ENCODE measurements at regions not wholly inside any gene's neighbourhood (a gene's known extent, or its start where the extent isn't known, plus 50 kb on each side); places are given as distances from the start of the nearest gene placed in this dataset.

DNA sequence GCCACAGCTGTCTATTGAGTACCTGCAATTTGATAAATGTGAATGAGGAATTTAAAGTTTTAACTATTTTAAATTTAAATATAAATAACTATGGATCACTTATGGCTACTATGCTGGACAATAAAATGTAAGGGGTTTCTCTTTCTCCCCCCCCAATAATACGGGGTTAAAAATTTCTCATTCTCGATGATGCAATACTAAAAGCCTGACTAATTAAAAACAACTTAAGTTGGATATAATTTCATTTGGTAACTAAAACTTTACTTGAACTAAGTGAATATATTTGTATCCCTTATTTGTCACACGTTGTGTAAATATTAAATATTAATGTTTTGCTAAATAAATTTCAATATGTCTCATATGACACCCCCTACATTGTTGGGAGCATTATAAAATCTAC lies 297.3 kb downstream of the GRB14 start:
- H4K20me1 ChIP-seq: no peaks in the 10 kb centered on the region
- H3K4me2 ChIP-seq: no peak overlapping the region
- H3K36me3 ChIP-seq: no peaks in the 10 kb centered on the region
- no peak overlapping the region for H3K27ac ChIP-seq
- H3K4me3 ChIP-seq: no peak overlapping the region
- no peaks in the 10 kb centered on the region for H3K27me3 ChIP-seq
- 0 out of 2 replicates have a peak, but pooled peaks cover 10% of the 10 kb centered on the region for H3K9me3 ChIP-seq
- no peak for TF ChIP-seq Cebpa-rat (IDR thresholded peaks at IDR 0.05)
- no peak overlapping the region for H3K9ac ChIP-seq
- no peaks in the 10 kb centered on the region for H3K4me1 ChIP-seq

DNA sequence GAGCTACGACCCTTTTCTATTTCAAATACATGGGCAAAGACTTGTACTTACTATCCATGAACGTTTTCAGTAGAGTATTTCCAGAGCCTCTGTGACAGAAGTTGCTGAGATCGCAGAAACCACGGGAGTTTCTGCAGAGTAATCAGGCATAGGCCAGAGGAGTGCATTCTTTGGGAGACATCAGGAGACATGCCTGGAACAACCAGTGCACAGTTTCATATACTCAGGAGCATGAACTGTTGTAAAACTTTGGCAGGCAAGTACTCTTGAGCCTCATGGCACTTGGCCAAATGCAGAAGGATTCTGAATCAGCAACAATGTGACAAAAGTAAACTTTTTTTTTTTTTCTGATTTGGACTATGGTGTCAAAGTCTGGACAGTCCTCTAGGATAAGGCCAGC lies 307.1 kb downstream of the GRB14 start:
- TF ChIP-seq Cebpa-rat (IDR thresholded peaks at IDR 0.05): no peak
- H3K27me3 ChIP-seq: no peaks in the 10 kb centered on the region

DNA sequence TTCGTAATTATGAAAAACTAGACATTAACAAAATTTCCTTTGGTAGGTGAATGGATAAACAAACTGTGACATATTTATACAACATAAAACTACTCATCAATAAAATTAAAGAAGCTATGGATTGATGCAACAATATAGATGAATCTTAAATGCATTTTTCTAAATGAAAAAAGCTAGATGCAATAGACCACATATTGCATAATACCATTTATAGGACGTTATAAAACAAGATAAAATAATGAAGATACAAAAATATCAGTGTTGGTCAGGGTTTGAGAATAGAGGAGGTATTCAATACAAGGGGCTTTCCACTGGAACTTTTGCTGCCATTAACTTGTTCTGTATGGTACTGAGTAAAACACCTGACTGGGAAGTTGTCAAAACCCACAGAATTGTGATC lies 314.4 kb downstream of the GRB14 start:
- no peaks in the 10 kb centered on the region for H3K36me3 ChIP-seq
- no peaks in the 10 kb centered on the region for H3K9me3 ChIP-seq
- no peaks in the 10 kb centered on the region for H3K27me3 ChIP-seq
- H3K9ac ChIP-seq: no peak overlapping the region
- H3K4me2 ChIP-seq: no peak overlapping the region
- no peaks in the 10 kb centered on the region for H3K4me1 ChIP-seq
- H3K27ac ChIP-seq: no peak overlapping the region
- no peaks in the 10 kb centered on the region for H4K20me1 ChIP-seq
- no peak overlapping the region for H3K4me3 ChIP-seq
- no peak for TF ChIP-seq Cebpa-rat (IDR thresholded peaks at IDR 0.05)

More for the DNA sequence above, 307.1 kb downstream of the GRB14 start:
- no peak overlapping the region for H3K9ac ChIP-seq
- no peak overlapping the region for H3K4me2 ChIP-seq
- no peaks in the 10 kb centered on the region for H3K36me3 ChIP-seq
- no peaks in the 10 kb centered on the region for H3K9me3 ChIP-seq
- H4K20me1 ChIP-seq: no peaks in the 10 kb centered on the region
- no peaks in the 10 kb centered on the region for H3K4me1 ChIP-seq
- H3K27ac ChIP-seq: no peak overlapping the region
- no peak overlapping the region for H3K4me3 ChIP-seq

DNA sequence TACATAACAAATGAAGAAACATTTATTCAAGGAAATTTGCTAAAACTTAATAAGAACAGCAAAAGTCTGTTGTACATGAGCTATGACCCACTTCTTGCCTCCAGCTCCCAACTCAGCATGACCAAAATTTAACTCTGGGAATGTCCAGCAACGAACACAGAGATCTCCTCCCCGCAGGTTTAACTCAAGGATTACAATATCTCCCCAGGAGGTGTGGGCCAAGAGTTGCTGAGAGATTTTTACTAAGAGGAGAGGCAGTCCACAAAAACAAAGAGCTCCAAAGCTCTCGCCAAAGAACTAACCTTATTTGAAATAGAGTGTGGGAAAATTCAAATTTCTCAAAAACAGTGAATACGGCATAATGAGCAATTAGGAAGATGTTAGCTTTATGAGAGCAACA lies 318.5 kb downstream of the GRB14 start:
- Histone ChIP-seq H3K9me3 (no peaks in the 10 kb centered on the region), H3K27me3 (no peaks in the 10 kb centered on the region), H3K4me3 (no peak overlapping the region), H3K4me2 (no peak overlapping the region), H4K20me1 (no peaks in the 10 kb centered on the region), H3K9ac (no peak overlapping the region), H3K4me1 (no peaks in the 10 kb centered on the region), H3K36me3 (no peaks in the 10 kb centered on the region), H3K27ac (no peak overlapping the region)
- no peak for TF ChIP-seq Cebpa-rat (IDR thresholded peaks at IDR 0.05)

DNA sequence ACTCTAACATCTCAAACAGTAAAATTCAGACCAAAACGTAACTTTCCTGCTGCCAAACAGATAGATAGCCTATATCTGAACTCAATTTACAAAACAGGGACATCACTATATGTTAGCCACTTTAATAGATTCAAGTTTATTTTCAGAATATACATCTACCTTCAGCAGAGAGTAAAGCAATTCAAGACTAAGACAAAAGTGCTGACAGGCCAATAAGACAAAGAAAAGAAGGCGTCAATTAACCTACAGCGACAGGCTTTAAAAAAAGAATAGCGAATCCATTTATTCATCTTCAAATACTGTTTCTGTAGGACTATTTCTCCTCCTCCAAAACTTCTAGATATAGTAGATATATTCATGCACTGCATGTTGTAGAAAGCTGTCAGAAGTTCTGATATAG lies 333.0 kb downstream of the GRB14 start:
- Histone ChIP-seq H3K9ac (no peak overlapping the region), H3K27ac (no peak overlapping the region), H3K4me3 (no peak overlapping the region), H3K4me1 (no peaks in the 10 kb centered on the region), H3K9me3 (no peaks in the 10 kb centered on the region), H3K4me2 (no peak overlapping the region), H3K36me3 (no peaks in the 10 kb centered on the region), H4K20me1 (no peaks in the 10 kb centered on the region), H3K27me3 (no peaks in the 10 kb centered on the region)
- no peak for TF ChIP-seq Cebpa-rat (IDR thresholded peaks at IDR 0.05)

DNA sequence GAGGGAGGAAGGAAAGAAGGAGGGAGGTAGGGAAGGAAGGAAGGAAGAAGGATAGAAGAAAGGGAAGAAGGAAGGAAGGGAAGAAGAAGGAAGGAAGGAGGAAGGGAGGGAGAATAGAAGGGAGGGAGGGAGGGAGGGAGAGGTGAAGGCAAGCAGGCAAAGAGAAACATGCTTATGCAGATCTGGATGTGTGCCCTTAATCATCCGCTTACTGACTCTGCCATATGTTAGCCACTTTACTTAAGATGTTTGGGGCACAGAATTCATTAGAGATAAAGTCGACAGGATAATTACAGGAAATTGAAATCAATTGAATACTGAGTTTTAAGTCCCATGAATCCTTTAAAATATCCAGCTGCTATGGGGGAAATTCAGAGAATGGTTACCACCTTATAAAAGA lies 334.2 kb downstream of the GRB14 start:
- Histone ChIP-seq H3K4me3 (no peak overlapping the region), H4K20me1 (no peaks in the 10 kb centered on the region), H3K4me2 (no peak overlapping the region), H3K9me3 (no peaks in the 10 kb centered on the region), H3K9ac (no peak overlapping the region), H3K27me3 (no peaks in the 10 kb centered on the region), H3K36me3 (no peaks in the 10 kb centered on the region), H3K27ac (no peak overlapping the region), H3K4me1 (no peaks in the 10 kb centered on the region)
- no peak for TF ChIP-seq Cebpa-rat (IDR thresholded peaks at IDR 0.05)

DNA sequence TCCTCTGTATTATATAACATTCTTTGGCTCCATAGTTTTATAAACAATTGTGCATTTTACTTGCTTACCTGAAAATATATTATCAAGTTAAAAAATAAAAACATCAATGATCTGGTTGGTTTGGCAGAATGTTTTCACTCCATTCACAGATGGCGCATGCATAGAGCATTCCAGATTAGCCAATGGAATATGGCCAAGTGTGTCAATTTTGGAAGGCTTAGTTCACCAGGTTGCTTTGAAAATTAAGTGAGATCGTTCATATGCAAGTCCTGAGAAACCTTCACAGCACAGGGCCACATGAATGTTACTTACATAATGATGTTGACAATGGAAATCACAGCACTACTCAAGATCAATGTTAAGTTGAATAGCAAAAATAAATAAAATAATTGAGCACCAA lies 335.7 kb downstream of the GRB14 start:
- H3K27ac ChIP-seq: no peak overlapping the region
- no peak for TF ChIP-seq Cebpa-rat (IDR thresholded peaks at IDR 0.05)
- H3K9me3 ChIP-seq: no peaks in the 10 kb centered on the region
- no peaks in the 10 kb centered on the region for H4K20me1 ChIP-seq
- no peak overlapping the region for H3K9ac ChIP-seq
- no peaks in the 10 kb centered on the region for H3K4me1 ChIP-seq
- H3K36me3 ChIP-seq: no peaks in the 10 kb centered on the region
- no peak overlapping the region for H3K4me2 ChIP-seq
- H3K27me3 ChIP-seq: no peaks in the 10 kb centered on the region
- no peak overlapping the region for H3K4me3 ChIP-seq

DNA sequence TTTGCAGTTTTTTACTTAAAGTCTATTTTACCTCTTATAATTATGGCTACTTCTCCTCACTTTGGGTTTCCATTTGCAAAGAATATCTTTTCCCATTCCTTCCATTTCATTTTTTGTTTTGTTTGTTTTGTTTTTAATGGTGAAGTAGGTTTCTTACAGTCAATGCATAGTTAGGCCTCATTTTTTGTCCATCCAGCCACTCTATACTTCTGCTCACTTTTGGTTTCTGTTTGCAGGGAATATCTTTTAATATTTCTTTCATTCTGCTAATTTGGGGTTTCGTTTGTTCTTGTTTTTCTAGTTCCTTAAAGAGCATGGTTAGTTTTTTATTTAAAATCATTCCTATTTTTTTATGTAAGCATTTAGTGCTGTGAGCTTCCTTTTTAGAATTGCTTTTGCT lies 339.4 kb downstream of the GRB14 start:
- Histone ChIP-seq H3K9me3 (no peaks in the 10 kb centered on the region), H3K4me2 (no peak overlapping the region), H3K27ac (no peak overlapping the region), H3K4me3 (no peak overlapping the region), H3K4me1 (no peaks in the 10 kb centered on the region), H3K36me3 (no peaks in the 10 kb centered on the region), H4K20me1 (no peaks in the 10 kb centered on the region), H3K27me3 (no peaks in the 10 kb centered on the region), H3K9ac (no peak overlapping the region)
- no peak for TF ChIP-seq Cebpa-rat (IDR thresholded peaks at IDR 0.05)

DNA sequence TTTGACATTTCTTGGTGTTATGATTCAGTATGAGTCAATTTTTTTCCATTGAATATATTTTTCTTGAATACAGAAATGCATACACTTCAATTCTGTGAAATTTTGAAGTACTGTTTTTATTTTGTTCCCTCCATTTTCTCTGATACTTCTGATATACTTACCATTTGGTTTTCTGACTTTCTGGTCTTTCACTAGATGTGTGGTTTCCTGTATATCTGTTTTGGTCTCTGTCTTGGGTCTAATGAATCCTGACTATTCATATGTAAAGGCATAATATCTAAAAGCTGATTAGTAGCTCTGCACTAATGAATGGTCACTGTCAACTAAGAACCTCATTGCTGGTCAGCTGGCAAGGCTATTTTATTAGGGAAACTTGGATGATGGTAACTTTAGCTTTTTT lies 345.6 kb downstream of the GRB14 start:
- no peaks in the 10 kb centered on the region for H3K27me3 ChIP-seq
- no peak for TF ChIP-seq Cebpa-rat (IDR thresholded peaks at IDR 0.05)
- H3K4me1 ChIP-seq: no peaks in the 10 kb centered on the region
- H3K9me3 ChIP-seq: no peaks in the 10 kb centered on the region
- no peak overlapping the region for H3K9ac ChIP-seq
- no peak overlapping the region for H3K4me2 ChIP-seq
- no peak overlapping the region for H3K27ac ChIP-seq
- H3K36me3 ChIP-seq: no peaks in the 10 kb centered on the region
- H3K4me3 ChIP-seq: no peak overlapping the region
- H4K20me1 ChIP-seq: no peaks in the 10 kb centered on the region

DNA sequence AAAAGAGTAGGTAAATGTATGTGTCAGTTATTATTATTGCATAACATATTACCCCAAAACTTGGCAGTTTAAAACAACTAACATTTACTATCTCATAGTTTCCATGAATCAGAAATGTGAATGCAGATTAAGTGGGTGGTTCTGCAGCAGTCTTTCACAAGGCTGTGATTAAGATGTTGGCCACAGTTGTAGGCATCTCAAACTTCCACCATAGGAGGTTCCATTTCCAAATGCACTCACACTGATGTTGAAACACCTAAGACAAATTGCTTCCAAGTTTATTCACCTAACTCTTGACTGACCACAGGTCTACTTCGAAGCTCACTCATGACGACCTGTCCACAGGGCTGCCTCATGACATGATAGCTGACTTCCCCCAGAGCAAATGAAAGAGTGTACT lies 360.8 kb downstream of the GRB14 start:
- Histone ChIP-seq H3K27ac (no peak overlapping the region), H3K9me3 (no peaks in the 10 kb centered on the region), H3K4me1 (no peaks in the 10 kb centered on the region), H3K4me2 (no peak overlapping the region), H3K4me3 (no peak overlapping the region), H3K9ac (no peak overlapping the region), H4K20me1 (no peaks in the 10 kb centered on the region), H3K27me3 (no peaks in the 10 kb centered on the region), H3K36me3 (no peaks in the 10 kb centered on the region)
- TF ChIP-seq Cebpa-rat (IDR thresholded peaks at IDR 0.05): no peak

DNA sequence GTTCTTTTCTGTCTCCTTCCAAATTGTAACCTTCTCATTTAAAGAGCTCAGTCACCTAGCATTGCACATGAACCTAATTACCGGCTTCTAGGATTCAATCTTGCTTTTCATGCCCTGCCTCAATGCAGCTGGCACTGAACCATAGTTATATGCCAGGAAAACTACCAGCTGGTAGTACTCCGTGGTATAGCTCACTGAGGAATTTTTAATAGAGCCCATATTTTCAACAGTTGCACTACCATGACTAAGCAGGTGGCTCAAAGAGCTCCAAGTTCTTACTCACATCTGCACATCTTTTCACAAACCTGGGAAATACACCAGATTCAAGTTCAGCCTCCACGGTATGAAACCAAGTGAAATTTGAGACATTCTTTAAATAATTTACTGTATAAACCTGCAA lies 363.5 kb downstream of the GRB14 start:
- Histone ChIP-seq H3K4me2 (no peak overlapping the region), H3K27ac (no peak overlapping the region), H3K4me1 (no peaks in the 10 kb centered on the region), H4K20me1 (no peaks in the 10 kb centered on the region), H3K27me3 (no peaks in the 10 kb centered on the region), H3K9me3 (no peaks in the 10 kb centered on the region), H3K36me3 (no peaks in the 10 kb centered on the region), H3K4me3 (no peak overlapping the region), H3K9ac (no peak overlapping the region)
- TF ChIP-seq Cebpa-rat (IDR thresholded peaks at IDR 0.05): no peak
